Peyer's patch (tissue), 4 donors: ENCODE measurements at regions not wholly inside any gene's neighbourhood (a gene's known extent, or its start where the extent isn't known, plus 50 kb on each side); places are given as distances from the start of the nearest gene placed in this dataset.

Experiments
- CTCF ChIP-seq, 6 experiments: fragments of 450-650 bp in 4 of 6; fragments of 200-600 bp in 2 of 6; sonication (generic) in 1 of 6; IDR thresholded peaks; one replicate each; pipeline ENCODE4 v1.5.1; 2017 to 2019; ENCODE audit warnings: antibody characterized with exemption in 6 of 6, mild to moderate bottlenecking in 3 of 6, moderate library complexity in 1 of 6
- POLR2A ChIP-seq, 2 donors: fragments of 450-650 bp; IDR thresholded peaks; one replicate each; pipeline ENCODE4 v1.5.1; 2017; ENCODE audit warnings: antibody characterized with exemption in 2 of 2, mild to moderate bottlenecking in 2 of 2, moderate library complexity in 2 of 2

- TF ChIP-seq CTCF (IDR thresholded peaks at IDR 0.05) = no peak
- TF ChIP-seq POLR2A (IDR thresholded peaks at IDR 0.05) = no peak
Observed at GRCh38 chr10:121369616-121370015, 228.6 kb downstream of the FGFR2 start.
